GM12892 (cell line): ENCODE measurements at regions not wholly inside any gene's neighbourhood (a gene's known extent, or its start where the extent isn't known, plus 50 kb on each side); places are given as distances from the start of the nearest gene placed in this dataset.

Source experiments
- POLR2A ChIP-seq: IDR thresholded peaks from 2 replicates; pipeline ENCODE4 v1.6.1; 2011; ENCODE audit warnings: low read depth, low read length, control low read depth
- POLR2AphosphoS5 ChIP-seq: IDR thresholded peaks from 2 replicates; pipeline ENCODE4 v1.6.1; 2011; ENCODE audit warnings: low read depth, low read length, control low read depth
- TAF1 ChIP-seq: IDR thresholded peaks from 2 replicates; pipeline ENCODE4 v1.6.1; 2011; ENCODE audit warnings: low read depth, mild to moderate bottlenecking, control low read depth, low read length, borderline replicate concordance

DNA sequence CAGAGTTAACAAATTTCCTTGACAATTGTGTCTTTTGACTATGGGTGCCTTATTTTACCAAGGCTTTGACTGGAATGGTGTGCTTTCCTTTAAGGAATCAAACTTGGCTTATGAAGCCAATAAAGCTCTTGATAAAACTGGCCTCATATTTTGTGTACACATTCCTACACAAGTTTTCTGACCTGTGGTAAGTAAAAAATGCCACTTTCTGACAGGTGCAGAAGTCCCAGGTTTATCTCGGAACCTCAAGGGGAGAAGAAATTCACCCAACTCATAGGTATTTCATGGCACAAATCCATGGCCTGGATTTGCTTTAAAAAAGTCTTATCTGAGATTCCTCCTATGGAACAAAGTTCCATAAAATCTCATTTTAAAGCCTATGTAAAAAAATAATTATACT, 880.6 kb upstream of the LRATD1 start:
- TF ChIP-seq POLR2AphosphoS5 (no peak), POLR2A (no peak), TAF1 (no peak)
